GM21423 (cell line): ENCODE measurements at regions not wholly inside any gene's neighbourhood (a gene's known extent, or its start where the extent isn't known, plus 50 kb on each side); places are given as distances from the start of the nearest gene placed in this dataset.
A peak's percentile ranks its signal among the peaks of the same experiment; 100 is the strongest.
"Not testable (repeated sequence)": the region's sequence is repeated elsewhere in the genome, so short reads cannot be mapped to it uniquely, and the experiment has no call there.

ENCODE experiments used
- ATAC-seq: cut with Tn5 transposase; IDR thresholded peaks from one replicate; pipeline ENCODE4 v1.9.1; 2021; ENCODE audit warnings: mild to moderate bottlenecking, moderate library complexity; ENCODE audit not compliant: unreplicated experiment

DNA sequence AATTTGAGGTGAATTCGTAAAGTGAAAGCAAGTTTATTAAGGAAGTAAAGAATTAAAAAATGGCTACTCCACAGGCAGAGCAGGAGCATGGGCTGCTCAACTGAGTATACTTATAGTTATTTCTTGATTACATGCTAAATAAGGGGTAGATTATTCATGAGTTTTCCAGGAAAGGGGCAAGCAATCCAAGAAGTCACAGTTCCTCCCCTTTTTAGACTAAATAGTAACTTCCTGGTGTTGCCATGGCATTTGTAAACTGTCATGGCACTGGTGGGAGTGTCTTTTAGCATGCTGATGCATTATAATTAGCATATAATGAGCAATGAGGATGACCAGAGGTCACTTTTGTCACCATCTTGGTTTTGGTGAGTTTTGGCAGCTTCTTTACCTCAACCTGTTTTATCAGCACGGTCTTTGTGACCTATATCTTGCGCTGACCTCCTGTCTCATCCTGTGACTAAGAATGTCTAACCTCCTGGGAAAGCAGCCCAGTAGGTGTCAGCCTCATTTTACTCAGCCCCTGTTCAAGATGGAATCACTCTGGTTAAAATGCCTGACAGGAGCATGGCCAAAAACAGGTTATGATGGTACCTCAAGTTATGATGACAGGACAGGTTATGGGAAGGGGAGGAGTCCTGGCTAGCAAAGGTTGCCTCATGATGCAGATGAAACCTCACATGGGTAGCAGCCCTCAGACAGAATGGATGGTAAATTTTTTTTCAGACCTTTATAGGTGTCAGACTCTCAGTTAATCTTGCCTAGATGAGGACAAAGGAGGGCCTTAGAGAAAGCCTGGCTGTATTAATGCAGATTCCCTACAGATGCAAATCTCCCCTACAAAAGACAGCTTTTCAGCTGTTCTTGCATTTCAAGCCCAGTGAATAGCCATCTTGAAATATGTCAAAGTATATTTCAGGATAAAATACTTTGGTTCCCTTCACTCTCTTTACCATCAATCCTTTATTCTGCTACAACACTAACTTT, 49.7 kb downstream of the SIPA1L2 start:
- ATAC-seq: no peak

DNA sequence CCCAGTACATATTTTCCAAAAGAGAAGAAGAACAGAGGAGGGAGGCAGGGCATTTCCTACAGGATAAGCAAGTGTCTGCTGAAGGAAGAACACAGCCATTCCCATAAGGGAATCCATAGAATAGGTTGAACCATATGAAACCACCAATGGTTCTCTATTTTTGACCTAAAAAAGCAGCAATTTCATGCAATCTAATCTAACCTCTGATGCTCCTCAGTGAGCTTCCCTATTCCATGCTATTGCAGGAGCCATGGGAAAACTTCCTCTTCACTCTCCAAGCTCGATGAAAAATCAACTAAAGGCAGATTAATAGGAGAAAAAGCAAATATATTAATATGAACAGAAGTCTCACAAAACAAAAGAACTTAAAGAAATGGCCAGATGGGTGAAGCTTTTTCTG, 50.5 kb downstream of the SIPA1L2 start:
- no peak for ATAC-seq

DNA sequence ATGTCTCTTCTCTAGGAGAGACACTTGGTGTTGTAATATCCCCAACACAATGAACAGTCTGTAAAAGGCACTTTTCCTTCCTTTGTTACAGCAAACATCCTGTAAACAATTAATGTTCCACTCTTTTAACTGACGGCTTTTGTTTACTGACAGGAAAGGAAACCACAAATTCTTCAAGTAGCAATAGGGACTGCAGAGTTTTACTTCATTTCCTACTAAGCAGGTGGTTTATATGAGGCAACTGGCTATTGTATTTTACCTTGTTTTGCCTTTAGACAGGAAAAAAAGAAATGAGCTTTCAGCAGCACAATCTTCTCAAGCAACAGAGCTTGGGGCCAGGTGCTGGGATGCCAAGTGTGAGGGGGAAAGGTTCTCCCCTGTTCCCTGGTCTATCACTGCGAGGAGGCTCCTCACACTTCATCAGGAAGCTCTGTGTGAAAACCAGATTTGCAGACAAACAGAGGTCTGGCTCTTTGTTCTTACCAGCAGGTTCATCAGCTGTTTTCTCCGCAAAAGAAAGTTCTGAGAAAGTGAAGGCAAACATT, 51.2 kb downstream of the SIPA1L2 start:
- ATAC-seq: peak; percentile 77

DNA sequence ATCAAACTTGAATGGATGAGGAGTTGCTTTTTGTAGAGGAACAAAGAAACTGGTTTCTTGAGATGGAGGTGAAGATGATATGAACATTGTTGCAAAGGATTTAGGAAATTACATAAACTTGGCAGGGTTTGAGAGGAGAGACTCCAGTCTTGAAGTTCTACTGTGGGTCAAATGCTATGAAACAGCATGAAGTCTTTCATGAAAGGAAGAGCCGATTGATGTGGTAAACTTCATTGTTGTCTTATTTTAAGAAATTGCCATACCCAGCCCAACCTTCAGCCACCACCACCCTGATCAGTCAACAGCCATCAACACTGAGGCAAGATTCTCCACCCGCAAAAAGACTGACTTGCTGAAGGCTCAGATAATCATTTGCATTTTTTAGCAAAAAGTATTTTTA, 52.2 kb downstream of the SIPA1L2 start:
- no peak for ATAC-seq

DNA sequence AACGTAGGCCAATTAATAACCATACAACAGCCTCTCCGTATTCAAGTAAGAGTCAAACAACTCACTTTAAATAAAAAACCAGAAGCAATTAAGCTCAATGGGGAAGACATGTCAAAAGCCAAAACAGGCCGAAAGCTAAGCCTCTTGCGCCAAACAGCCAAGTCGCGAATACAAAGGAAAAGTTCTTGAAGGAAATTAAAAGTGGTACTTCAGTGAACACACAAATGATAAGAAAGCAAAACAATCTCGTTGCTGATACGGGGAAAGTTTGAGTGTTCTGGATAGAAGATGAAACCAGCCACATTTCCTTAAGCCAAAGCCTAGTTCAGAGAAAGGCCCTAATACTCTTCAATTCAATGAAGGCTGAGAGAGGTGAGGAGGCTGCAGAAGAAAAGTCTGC, 53.4 kb downstream of the SIPA1L2 start:
- no peak for ATAC-seq

DNA sequence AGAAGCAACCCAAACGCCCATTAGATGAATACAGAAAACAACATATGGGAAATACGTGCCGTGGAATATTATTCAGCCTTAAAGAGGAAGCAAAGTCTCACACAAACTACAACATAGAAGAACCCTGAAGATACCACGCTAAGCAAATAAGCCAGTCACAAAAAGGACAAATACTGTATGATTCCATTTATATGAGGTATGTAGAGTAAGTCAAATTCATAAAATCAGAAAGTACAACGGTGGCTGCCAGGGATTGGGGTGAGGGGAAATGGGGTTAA, 54.2 kb downstream of the SIPA1L2 start:
- ATAC-seq: no peak

DNA sequence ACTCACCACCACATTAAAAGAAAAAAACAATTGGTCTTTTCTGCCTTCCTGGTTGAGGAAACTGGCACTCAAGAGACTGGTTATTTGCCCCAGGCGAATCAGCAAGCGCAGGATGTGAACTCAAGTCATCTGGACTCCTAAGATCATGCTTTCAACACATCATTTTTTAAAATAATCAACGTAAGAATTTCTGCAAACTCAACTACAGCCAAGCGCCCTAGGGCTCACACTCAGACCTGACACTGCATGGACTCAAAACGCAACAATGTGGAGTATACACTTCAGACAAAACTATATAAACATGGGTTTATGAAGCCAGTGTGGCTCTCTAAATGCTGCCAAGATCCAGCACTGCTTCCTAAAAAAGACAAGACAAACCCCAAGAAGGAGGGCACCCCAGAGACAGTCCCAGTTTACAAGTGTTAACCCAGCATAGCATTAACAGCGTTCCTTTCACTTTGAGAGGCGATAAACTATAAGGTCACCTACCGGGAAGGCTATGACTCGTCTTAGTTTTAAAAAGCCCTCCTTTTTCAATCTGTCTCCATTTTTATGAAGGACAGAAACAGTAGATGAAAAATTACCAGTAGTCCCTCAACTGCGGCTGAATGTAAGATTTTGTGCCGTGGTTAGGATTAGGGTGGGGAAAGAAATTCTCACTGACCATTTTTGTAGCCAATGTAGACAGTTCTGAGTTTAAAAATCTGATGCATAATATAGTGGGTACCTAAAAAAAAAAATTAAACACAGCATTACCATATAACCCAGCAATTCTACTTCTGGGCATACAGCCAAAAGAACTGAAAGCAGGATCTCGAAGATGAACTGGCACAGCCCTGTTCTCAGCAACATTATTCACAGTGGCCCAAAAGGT, 54.8 kb downstream of the SIPA1L2 start:
- no peak for ATAC-seq

DNA sequence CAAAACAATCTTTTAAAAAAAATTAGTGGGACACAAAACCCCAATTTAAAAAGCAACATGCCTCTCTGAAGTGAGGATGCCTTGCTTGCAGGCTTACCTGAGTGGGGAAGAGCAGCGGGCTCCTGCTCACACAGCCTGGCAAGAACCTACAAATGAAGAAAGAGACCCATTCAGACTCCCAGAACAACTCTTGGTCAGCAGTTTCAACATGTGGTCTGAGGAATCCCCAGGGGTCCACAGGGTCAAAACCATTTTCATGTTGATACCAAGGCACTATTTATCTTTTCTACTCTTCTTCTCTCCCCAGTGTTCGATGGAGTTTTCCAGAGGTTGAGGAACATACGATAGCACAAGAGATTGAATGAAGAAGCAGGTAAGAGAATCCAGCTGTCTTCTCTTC, 55.9 kb downstream of the SIPA1L2 start:
- ATAC-seq: no peak

DNA sequence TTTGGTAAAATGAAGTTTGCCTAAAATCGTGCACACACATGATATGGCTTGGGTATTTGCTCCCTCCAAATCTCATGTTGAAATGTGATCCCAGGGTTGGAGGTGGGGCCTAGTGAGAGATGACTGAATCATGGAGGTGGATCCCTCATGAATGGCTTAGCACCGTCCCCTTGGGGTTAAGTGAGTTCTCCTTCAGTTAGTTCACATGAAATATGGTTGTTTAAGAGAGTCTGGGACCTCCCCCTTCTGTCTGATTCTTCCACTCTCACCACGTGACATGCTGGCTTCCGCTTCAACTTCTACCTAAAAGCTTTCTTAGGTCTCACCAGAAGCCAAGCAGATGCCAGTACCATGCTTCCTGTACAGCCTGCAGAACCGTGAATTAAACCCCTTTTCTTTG, 58.4 kb downstream of the SIPA1L2 start:
- ATAC-seq: no peak

DNA sequence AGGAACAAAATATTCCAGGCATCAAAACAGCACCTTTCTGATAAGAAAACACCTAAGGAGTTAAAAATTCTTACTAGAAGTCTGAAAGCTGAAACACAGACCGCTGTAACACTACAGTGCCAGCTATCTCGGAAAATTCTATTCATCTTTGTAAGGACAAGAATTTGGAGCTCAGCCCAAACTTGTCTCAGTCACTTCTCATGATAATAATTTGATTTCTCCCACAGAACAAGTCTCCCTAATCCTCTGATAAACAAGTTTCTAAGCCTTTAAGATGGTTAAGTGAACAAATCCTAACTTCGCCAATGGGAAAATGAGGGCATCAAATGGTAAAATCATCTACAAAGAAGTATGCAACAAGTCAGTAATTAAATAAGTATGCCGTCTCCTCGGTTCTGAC, 59.9 kb downstream of the SIPA1L2 start:
- ATAC-seq: no peak

DNA sequence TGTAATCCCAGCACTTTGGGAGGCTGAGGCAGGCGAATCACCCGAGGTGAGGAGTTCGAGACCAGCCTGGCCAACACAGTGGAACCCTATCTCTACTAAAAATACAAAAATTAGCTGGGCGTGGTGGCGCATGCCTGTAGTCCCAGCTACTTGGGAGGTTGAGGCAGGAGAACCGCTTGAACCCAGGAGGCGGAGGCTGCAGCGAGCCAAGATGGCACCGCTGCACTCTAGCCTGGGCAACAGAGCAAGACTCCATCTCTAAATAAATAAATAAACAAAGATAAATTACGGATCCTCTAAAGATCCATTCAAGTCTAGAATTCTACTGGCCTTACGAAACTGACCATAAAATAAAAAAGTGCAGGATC, 60.4 kb downstream of the SIPA1L2 start:
- not testable (repeated sequence) for ATAC-seq

DNA sequence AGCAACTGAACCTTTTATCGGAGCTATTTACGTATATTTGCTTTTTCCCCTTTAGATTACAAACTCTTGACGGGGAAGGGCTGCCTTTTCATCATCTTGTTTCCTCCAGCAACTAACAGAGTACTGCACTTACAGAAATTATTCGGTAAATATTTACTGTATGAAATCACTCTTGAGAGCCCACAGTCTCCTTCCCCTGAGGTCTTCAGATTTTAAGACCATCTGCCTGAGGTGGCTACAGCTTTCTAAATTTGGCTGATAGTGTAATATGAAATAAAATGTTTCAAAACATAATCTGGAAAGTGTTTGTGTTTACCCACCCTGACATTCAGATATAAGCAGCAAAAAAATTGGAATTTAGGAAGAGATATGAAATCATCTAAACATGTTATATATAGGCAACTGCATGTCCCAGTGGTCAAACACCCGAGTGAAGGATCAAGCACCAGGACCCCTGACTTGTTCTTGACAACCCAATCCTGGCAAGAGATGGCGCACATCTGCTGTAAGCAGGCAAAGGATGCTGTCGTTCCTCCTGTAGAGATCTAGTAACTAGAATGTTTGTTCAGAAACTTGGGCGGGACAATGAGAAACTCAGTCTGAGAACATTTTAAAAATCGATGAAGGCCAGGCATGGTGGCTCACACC, 60.9 kb downstream of the SIPA1L2 start:
- no peak for ATAC-seq

DNA sequence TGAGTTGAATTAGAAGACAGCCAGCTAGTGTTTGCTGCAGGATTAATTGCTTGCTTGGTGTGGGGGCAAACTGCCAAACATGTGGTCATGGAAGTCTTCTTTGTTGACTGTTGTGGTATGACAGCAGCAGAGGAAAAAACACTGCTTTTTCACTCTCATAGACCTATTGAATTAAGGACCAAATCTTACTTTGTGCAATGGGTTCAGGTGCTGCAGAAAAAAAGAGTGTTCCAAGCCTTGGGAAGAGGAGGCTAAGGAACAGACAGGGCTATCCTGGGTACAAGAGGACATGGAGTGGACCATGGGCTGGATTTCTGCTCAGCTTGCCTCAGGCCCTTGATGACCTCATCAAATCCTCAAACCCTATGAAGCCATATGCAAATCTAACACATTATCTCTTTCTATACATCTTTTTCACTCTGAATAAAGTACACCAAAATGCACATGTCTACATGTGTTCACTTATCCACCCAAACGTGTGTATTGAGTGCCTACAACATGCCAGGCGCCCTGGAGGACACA, 61.5 kb downstream of the SIPA1L2 start:
- no peak for ATAC-seq

DNA sequence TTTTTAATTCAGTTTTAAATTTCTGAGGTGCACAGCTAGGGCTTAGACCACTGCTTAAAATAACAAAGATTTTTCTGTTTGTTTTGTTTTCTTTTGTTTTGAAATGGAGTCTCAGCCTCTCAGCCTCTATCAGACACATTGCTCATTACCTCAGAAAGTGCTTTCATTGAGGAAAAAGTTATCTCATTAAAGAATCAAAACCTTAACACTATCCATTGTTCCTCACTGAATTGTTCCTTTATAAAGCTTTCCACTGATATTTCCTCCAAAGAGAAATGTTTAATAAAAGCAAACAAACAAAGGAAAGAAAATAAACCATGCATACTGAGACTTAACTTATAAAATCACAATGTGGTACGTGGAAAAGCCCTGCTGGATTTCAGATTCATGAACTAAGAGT, 63.8 kb downstream of the SIPA1L2 start:
- ATAC-seq: no peak

DNA sequence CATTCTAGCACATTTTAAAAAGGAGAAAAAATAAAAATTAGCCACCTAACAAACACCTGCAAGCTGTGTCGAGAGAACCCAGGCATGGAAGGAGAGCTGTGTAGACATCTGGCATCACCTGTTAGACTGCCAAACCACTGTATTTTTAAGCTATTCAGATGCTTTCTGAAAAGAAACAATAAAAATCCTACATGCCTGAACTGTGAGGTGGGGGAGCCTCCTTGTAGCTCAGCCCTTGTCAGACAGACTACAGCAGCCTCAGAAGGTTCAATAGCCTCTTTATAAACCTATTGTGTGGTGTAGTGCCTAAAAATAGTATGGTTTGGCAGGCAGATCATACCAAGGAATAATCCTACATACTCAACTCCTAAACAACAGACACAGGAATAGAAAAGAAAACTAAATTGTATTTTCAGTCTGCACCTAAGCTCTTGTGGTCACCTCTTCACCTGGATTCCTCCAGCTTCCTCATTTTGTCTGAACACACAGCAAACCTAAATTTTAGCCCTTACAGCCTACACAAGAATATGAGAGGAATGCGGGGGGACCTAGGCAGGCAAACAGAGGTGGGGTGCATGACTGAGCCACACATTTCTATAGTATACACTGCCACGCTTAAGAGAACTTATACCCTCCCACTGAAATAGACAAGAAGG, 67.0 kb downstream of the SIPA1L2 start:
- ATAC-seq: no peak

DNA sequence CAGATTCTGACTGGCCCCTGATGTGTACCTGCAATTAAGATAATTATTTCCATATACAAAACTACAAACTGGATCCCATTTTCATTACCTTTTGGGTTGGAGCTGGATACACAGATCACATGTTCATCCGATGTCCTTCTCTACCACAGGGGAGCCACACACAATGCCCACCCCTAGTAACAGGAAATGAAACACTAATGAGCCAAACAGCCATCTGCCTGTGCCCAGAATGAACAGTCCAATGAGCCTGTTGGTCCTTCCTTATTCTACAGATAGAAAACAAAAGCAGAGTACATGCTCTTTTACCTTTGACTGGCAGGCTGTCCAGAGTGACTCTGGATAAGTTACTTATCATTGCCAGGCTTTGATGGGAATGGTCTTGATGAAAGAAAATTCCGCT, 68.6 kb downstream of the SIPA1L2 start:
- ATAC-seq: no peak

DNA sequence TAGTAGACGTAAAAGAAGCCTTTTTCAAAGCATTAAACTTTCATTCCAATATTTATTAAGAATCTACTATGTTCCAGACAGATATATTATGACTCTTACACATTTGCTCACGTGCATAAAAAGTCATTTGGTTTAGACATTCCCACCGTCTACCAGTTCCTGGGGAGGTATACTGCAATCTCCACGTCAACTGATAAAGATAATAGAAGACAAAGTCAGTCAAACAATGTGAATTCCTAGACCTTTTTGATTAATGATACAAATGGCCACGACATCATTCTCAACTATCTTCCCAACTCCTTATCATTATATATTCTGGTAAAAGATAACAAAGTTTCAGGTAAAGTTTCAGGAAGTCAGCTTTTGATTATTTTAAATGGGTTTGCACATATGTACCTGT, 69.0 kb downstream of the SIPA1L2 start:
- ATAC-seq: no peak

DNA sequence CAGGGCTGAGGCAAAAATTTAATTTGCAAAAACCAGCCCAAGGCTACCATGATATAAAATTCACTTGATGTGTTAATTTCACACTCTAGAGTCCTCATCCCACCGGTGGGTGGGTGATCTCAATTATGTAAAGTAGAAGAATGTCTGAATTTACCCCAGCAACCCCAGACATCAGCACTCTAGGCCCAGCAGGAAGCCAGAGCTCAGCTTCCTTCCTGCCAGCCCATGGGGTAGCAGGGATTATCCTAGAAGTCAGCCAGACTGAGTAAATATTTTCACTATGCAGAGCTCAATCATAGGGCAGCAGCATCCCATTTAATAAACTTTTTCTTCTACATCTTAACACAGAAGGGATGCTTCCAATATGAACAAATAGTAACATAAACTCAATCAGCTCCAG, 71.0 kb downstream of the SIPA1L2 start:
- no peak for ATAC-seq

DNA sequence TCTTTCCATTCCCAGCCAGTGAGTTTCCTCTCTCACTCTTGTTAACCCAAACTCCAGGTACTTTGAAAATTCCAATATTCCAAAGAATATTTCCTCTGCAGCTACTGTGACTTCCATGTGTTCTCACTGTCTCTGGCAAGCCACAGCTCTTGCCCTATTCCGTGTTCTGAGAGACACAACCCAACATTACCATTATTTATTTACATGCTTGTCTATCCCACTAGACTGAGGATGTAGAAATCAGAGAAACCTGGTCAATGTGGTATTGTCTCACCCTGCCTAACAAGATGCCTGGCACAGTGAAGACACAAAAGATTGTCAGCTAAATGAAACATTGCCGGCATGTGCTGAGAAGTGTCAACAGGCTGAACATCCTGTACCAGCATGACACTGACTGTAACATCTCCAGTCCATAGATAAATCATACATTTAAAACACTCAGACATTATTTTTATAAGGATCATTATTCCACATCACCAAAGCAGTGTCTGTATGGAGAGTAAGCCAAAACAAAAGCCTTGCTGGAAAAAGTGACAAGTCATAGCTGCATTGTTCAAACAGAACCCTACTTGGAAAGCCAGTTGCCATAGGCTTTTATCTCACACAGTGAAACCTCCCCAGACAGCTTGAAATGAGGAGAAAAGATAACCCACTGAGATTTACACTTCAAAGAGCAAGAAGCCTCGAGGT, 72.3 kb downstream of the SIPA1L2 start:
- no peak for ATAC-seq

DNA sequence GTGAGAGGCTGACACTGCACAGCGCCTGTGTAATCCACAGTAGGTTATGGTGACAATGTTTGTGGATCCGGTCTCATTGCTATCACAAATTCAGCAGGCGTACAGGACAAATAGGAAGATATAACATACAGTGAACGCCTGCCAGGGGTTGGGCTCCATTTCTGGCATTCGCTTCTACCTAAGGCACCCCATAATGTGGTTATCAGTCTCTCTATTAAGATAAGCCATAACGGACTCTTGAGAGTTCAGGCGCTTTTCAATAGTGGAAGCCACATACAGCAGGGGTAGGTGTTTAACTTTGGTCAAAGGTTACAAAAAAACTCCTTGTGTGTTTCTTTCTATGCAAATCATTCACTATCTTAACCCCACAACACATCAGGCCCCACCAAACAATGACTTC, 72.8 kb downstream of the SIPA1L2 start:
- no peak for ATAC-seq
